GM18909 (cell line): ENCODE measurements at regions not wholly inside any gene's neighbourhood (a gene's known extent, or its start where the extent isn't known, plus 50 kb on each side); places are given as distances from the start of the nearest gene placed in this dataset.
"Not testable (repeated sequence)": the region's sequence is repeated elsewhere in the genome, so short reads cannot be mapped to it uniquely, and the experiment has no call there.

Experiments used
- ATAC-seq: cut with Tn5 transposase; IDR thresholded peaks from one replicate; pipeline ENCODE4 v1.9.1; 2021; ENCODE audit warnings: mild to moderate bottlenecking; ENCODE audit not compliant: unreplicated experiment, poor library complexity

GRCh38 chr9:2555899-2556600, 65.5 kb upstream of the VLDLR start:
- ATAC-seq = not testable (repeated sequence)

- ATAC-seq = no peak
Observed at GRCh38 chr9:2557693-2558092, 63.9 kb upstream of the VLDLR start.

- no peak for ATAC-seq
Observed at GRCh38 chr9:2559192-2560152, 62.1 kb upstream of the VLDLR start.

- no peak for ATAC-seq
Observed at GRCh38 chr9:2560180-2560579, 61.4 kb upstream of the VLDLR start.

DNA sequence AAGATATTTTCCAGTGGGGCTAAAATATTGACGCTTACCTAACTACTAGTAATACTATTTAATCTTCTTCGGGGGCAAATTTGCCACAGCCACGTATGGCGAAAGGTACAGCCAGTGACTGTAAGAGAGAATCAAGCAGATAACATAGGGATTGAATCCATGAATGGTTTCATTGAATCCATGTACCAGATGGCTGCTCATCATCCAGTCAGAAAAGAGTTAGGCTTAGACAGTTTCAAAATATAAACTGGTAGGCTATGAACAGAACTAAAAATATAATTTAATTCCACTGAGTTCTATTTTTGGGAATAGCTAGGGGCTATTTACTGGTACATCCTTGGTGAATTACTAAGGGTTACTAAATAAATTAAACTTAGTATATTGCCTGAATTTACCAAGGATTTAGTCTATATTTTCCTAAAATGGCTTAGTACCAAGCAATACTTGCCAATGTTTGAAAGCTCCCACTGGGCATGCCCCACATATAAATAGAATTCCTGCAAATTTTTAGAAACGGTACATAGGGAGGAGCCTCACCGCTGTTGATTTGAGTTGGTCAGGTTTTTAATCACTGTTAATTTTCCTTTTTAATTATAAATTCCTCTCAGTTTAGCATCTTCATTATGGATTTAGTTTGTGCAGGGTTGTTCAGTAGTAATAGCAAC, 55.8 kb upstream of the VLDLR start:
- no peak for ATAC-seq

DNA sequence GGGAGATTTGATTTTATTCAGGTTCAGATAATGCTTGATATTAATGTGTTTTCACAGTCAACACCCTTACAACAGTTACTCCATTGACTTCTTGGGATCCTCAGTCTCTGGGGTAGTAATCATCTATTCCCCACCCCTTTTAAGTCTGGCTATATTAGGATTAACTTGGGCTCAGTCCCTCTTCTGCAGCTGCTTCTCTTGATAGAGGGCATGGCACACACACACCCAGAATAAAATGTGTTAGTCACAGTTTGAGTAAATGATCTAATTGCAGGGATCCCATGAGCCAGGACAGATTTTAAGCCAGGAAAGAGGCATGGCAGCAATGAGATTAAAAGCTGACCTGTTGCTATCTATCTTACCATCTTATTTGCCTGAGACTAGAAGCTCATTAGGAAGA, 53.7 kb upstream of the VLDLR start:
- ATAC-seq = no peak

DNA sequence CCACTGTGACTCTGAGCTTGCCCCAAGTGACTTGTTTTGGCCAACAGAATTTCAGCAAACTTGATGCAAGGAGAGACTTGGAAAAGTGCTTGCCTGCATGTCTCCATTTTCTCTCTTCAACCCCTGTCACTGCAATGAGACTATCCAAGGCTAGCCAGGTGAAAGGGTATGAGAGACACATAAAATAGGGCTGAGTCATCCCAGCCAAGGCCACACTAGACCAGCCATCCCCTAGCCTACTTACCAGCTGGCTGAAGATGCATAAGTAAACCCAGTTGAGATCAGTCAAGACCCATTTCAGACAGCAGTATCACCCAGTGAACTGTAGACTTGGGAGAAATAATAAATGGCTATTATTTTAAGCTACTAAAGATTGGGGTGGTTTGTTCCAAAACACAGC, 52.9 kb upstream of the VLDLR start:
- ATAC-seq = no peak

GRCh38 chr9:2570615-2571479, 50.7 kb upstream of the VLDLR start:
- ATAC-seq = peak; percentile 86
